ENCODE measurements at regions not wholly inside any gene's neighbourhood (a gene's known extent, or its start where the extent isn't known, plus 50 kb on each side); places are given as distances from the start of the nearest gene placed in this dataset.

GRCh38 chr15:69586721-69587120, 134.1 kb downstream of the RPLP1 start:
- no peak for DNase-seq
- no peaks in the 10 kb centered on the region for H3K9me3 Mint-ChIP-seq
- peaks cover 14% of the 10 kb centered on the region for H3K4me1 Mint-ChIP-seq
- H3K4me3 Mint-ChIP-seq: no peak overlapping the region
- CTCF ChIA-PET: interaction anchor here (1.6 kb wide), 1 partner anchor 10 kb away, joined by 8 read pairs; no protein-coding TSS in a partner anchor
- no peaks in the 10 kb centered on the region for H3K36me3 Mint-ChIP-seq
- H3K27me3 Mint-ChIP-seq: peaks cover 5% of the 10 kb centered on the region
- no peak overlapping the region for H3K27ac Mint-ChIP-seq

DNA sequence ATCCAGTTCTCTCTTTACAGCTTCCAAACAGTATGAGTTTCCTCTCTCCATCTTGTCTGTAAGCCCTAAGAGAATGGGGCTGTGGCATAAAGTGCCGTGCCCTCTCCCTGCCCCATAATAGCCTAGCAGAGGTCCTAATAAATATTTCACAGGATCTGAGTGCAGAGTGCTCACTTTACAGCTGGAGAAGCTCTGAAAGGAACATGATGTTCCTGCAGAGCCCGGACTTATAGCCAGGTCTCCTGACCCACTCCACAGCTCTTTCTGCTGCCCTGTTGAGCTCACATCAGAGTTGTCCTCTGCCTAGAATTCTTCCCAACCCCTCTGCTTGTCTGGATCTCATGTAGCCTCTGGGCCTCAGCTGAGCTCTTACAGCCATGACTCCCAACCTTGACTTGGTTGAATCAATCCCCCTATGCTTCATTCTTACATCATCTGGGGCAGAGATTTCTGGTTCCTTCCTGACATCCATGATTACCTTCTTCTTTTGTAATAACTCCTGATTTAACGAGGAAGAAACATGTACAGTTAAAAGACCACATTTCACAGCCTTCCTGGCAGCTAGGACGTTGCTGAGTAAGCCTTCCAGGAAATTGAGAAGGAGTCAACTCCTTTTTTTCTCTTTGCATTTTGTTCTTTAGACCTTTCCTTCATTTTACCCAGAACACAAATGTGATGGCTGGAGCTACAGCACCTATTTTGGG, 135.3 kb downstream of the RPLP1 start:
- Mint-ChIP-seq H3K36me3 (no peaks in the 10 kb centered on the region), H3K27me3 (peaks cover 6% of the 10 kb centered on the region), H3K9me3 (no peaks in the 10 kb centered on the region), H3K27ac (no peak overlapping the region), H3K4me3 (no peak overlapping the region), H3K4me1 (peaks cover 14% of the 10 kb centered on the region)
- no peak for DNase-seq
- CTCF ChIA-PET: no interaction called here

DNA sequence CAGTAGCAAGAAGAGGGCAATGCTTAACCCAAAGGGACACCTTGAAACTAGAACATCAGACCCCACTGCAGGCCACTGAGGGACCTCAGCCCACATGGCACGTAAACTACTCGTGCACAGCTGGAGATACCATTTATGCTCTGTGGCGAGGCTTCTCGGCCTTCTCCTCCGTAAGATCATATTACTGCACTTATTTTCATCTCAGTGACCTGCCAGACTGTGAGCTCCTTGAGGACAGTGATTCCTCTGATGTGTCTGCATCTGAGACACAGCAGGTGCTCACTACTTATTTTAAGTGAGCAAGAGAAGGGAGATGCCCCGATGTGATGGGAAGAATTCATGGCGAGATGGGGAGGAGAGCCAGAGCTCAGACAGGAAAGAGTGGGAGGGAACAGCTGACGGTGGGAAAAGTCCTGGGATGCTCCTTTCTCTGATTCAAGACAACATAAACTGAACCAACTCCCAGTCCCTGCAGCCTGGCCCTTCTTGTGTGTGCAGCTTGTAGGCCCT, 137.6 kb downstream of the RPLP1 start:
- CTCF ChIA-PET: interaction anchor here (0.8 to 1.2 kb wide), 2 partner anchors 13 to 922 kb away, joined by 3 read pairs; no protein-coding TSS in a partner anchor
- Mint-ChIP-seq H3K4me3 (no peak overlapping the region), H3K27me3 (peaks cover 26% of the 10 kb centered on the region), H3K36me3 (no peaks in the 10 kb centered on the region), H3K9me3 (no peaks in the 10 kb centered on the region), H3K4me1 (peaks cover 14% of the 10 kb centered on the region), H3K27ac (no peak overlapping the region)
- no peak for DNase-seq

DNA sequence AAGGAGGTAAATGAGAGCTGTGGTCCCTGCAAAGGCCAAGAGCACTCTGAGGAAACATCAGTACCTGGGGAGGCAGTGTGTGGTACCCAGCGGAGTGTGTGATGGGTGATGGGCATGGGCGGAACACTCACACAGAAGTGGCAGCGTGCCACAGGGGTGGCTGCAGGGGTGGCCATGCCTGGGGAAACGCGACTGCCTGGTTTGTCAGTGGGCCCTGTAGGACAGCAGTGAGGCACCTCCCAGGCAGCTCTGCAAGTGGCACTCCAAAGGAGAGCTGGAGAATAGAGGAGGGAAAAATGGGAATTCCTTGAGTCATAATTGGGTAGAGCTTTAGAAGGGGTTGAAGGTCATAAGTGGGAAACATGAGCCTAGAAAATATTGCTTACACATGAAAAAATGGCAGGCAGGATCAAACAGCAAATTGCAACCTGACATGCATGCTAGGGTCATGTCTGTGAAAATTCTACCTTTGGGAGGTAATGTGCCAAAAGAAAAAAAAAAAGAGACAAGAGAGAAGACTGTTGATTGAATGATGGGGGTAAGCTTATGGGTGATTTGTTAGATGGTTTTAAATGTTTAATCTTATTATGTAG, 138.4 kb downstream of the RPLP1 start:
- CTCF ChIA-PET: interaction anchor here (1.1 kb wide), 1 partner anchor 10 kb away, joined by 3 read pairs; no protein-coding TSS in a partner anchor
- H3K27me3 Mint-ChIP-seq: peaks cover 32% of the 10 kb centered on the region
- H3K4me3 Mint-ChIP-seq: no peak overlapping the region
- no peaks in the 10 kb centered on the region for H3K9me3 Mint-ChIP-seq
- H3K4me1 Mint-ChIP-seq: peaks cover 14% of the 10 kb centered on the region
- no peak for DNase-seq
- no peak overlapping the region for H3K27ac Mint-ChIP-seq
- no peaks in the 10 kb centered on the region for H3K36me3 Mint-ChIP-seq

DNA sequence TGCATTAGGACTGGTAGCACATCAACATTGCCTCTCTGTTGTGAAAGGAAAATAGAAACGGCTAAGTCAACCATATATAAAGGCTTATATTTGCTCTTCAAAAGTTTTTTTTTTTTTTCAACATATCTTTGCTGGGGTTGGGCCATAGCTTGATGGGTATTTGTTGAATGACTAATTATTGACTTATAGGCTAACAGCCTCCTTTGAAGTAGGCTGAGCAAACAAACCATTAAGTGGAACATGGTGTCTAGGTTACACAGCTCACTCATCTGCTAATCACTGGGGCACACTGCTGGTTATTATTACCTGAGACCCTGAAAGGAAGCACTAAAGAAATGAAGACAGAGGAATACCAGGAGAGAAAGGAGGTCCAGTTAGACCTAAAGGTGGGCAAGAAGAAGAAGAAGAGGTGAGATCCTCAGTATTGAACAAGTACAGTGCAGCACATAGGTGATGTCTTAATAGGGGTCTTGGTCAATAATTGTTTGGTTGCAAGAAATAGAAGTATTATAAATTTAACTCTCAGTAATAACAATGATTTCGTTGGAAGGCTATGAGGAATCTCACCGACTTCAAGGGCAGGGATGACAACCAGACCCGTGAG, 139.4 kb downstream of the RPLP1 start:
- Mint-ChIP-seq H3K9me3 (no peaks in the 10 kb centered on the region), H3K27me3 (peaks cover 38% of the 10 kb centered on the region), H3K4me1 (peaks cover 14% of the 10 kb centered on the region), H3K4me3 (no peak overlapping the region), H3K36me3 (no peaks in the 10 kb centered on the region), H3K27ac (no peak overlapping the region)
- DNase-seq: no peak
- CTCF ChIA-PET: interaction anchor here (1.1 kb wide), 1 partner anchor 9 kb away, joined by 3 read pairs; no protein-coding TSS in a partner anchor

DNA sequence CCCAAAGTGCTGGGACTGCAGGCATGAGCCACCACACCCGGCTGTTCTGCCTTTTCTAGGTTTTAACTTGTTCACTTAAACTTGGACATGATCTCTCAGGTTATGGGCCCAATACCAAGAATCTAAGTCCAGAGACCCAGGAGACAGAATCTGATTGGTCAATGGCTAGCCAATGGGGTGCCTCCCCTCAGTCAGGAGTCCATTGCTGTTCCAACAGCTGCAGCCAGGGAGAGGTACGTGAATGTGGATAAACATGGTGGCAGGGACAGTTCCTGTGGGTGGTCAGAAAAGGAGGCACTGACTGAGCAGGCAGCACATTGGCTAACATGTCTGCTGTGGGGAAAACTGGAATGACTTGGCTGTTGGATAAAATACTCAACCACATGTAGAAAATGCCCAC, 140.3 kb downstream of the RPLP1 start:
- no peak for DNase-seq
- H3K27me3 Mint-ChIP-seq: peaks cover 47% of the 10 kb centered on the region
- H3K36me3 Mint-ChIP-seq: no peaks in the 10 kb centered on the region
- H3K9me3 Mint-ChIP-seq: no peaks in the 10 kb centered on the region
- peaks cover 12% of the 10 kb centered on the region for H3K4me1 Mint-ChIP-seq
- CTCF ChIA-PET: no interaction called here
- H3K27ac Mint-ChIP-seq: no peak overlapping the region
- no peak overlapping the region for H3K4me3 Mint-ChIP-seq

DNA sequence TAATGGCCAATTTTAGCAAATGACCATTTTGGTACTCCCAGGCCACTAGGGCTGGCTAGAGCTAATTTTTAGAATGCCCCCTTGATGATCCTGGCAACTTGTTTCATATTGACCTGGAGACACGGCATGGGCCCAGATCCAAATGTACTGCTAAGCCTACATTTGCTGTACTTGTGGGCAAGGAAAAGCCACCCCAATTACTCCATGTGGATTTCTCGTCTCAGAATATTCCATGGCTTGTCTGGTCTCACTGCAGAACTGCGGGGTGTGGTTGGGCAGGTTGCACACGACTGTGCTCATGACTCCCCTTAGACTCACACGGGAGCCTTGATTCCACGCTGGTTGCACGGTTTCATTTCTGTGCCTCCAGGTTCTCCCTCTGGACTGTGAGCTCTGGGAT, 140.9 kb downstream of the RPLP1 start:
- CTCF ChIA-PET: no interaction called here
- Mint-ChIP-seq H3K36me3 (no peaks in the 10 kb centered on the region), H3K9me3 (no peaks in the 10 kb centered on the region)

GRCh38 chr15:69593981-69594966, 141.7 kb downstream of the RPLP1 start:
- Mint-ChIP-seq H3K4me1 (peaks cover 8% of the 10 kb centered on the region), H3K36me3 (no peaks in the 10 kb centered on the region), H3K9me3 (no peaks in the 10 kb centered on the region), H3K27ac (no peak overlapping the region), H3K4me3 (no peak overlapping the region), H3K27me3 (peaks cover 58% of the 10 kb centered on the region)
- CTCF ChIA-PET: no interaction called here
- DNase-seq: no peak

More for the DNA sequence above, 140.9 kb downstream of the RPLP1 start:
- no peak for DNase-seq
- Mint-ChIP-seq H3K4me3 (no peak overlapping the region), H3K27me3 (peaks cover 50% of the 10 kb centered on the region), H3K27ac (no peak overlapping the region), H3K4me1 (peaks cover 8% of the 10 kb centered on the region)

DNA sequence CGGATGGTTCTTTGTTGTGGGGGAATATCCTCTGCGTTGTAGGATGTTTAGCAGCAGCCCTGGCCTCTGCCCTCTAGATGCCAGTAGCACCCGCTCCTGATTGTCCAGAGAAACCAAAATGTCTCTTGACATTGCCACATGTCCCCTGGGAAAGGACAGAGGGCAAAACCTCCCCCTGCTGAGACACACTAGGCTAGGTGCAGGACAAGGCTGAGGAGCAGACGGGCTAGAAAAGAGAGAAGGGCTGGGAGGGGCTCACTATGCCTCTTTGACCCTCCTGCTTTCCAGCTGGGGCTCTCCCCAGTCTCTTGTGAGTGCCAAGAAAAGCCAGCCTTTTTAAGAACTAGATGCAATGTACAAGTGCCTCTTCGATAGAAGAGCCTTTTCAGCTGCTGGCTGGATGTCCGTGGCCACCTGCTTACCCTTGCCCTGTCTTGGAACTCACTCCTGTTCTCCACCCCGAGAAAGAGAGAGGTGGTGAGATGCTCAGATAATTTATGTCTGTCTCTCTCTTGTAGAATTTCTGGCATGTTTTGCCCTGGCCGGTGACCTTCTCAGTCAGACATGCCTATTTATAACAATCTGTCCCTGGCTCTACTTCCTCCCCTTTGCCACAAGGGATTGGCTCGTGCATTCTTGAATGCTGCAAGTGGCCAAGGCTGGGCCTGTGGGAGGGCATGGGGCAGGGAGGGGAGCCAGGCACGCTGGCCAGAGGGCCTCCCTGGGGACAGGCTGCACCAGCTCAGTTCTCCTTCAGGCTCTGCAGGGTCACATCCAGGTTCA, 142.6 kb downstream of the RPLP1 start:
- H3K4me3 Mint-ChIP-seq: no peak overlapping the region
- peaks cover 8% of the 10 kb centered on the region for H3K4me1 Mint-ChIP-seq
- no peaks in the 10 kb centered on the region for H3K36me3 Mint-ChIP-seq
- CTCF ChIA-PET: no interaction called here
- peaks cover 67% of the 10 kb centered on the region for H3K27me3 Mint-ChIP-seq
- no peak overlapping the region for H3K27ac Mint-ChIP-seq
- no peaks in the 10 kb centered on the region for H3K9me3 Mint-ChIP-seq
- DNase-seq: no peak

DNA sequence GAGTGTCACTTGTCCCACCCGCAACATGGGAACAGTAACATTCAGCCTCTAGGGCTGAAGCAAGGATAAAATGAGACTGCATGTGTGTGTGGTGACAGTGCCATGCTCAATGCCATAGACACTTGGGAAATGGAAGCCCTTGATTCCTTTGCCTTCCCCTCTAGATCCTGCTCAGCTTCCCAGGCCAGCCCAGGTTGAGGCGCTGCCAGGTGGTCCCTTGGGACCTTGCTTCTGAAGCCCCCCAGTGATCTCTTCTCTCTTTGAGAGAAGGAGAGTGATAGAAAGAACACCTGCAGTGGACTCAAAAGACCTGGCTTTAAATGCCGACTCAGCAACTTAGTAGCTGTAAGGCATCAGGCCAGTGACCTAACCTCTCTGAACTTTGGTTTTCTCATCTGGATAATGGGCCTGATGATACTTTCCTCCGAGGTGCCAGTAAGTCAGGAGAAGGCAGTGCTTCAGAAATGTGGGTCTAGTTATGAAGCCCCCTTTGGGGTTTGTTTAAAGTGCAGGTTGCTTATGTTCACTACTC, 144.5 kb downstream of the RPLP1 start:
- CTCF ChIA-PET: no interaction called here
- no peak for DNase-seq
- no peak overlapping the region for H3K4me3 Mint-ChIP-seq
- peaks cover 78% of the 10 kb centered on the region for H3K27me3 Mint-ChIP-seq
- H3K36me3 Mint-ChIP-seq: no peaks in the 10 kb centered on the region
- H3K9me3 Mint-ChIP-seq: no peaks in the 10 kb centered on the region
- no peak overlapping the region for H3K27ac Mint-ChIP-seq
- peaks cover 8% of the 10 kb centered on the region for H3K4me1 Mint-ChIP-seq

GRCh38 chr15:69599271-69599670, 146.7 kb downstream of the RPLP1 start:
- Mint-ChIP-seq H3K36me3 (no peaks in the 10 kb centered on the region), H3K4me1 (peaks cover 7% of the 10 kb centered on the region), H3K9me3 (no peaks in the 10 kb centered on the region), H3K27me3 (peaks cover 77% of the 10 kb centered on the region), H3K27ac (no peak overlapping the region), H3K4me3 (no peak overlapping the region)
- CTCF ChIA-PET: no interaction called here
- DNase-seq: no peak

- CTCF ChIA-PET: interaction anchor here (1.0 kb wide), 1 partner anchor 9 kb away, joined by 3 read pairs; no protein-coding TSS in a partner anchor
- Mint-ChIP-seq H3K27ac (no peak overlapping the region), H3K27me3 (peaks cover 64% of the 10 kb centered on the region), H3K4me1 (no peaks in the 10 kb centered on the region), H3K9me3 (no peaks in the 10 kb centered on the region), H3K4me3 (no peak overlapping the region), H3K36me3 (no peaks in the 10 kb centered on the region)
- no peak for DNase-seq
Observed at GRCh38 chr15:69600556-69601085, 148.0 kb downstream of the RPLP1 start.
